ENCODE measurements at regions not wholly inside any gene's neighbourhood (a gene's known extent, or its start where the extent isn't known, plus 50 kb on each side); places are given as distances from the start of the nearest gene placed in this dataset.

DNA sequence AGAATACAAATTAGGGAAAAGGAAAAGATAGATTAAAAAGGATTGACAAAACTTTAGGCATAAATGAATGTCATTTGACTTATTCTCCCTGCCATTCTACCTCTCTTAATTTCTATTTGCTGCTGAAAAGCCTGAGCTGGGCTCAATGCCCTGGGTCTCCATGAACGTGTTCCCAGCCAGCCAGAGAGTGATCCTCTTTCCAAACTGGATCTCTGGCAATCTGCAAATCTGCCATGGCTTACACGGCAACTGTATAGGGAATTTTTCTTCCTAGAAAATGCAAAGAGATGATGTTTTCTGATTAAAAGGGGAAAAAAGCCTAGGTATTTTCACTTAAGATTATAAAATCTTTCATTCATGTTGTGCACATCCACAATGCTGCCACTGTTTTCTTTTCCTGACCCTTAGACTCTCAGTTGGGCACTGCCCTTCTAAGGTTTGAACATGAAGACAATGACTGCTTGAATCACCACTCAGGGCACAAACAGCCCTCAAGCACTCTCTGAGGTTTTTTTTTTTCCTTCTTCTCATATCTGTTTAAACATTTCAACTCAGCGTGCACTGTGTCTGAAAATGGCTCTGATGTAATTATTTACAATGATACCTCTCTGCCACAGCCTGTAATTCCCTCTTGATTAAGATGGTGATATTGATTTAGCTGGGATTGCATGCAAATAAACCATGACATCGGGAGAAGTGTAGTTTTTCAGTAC lies 60.3 kb downstream of the DACT1 start:
- no peak for DNase-seq (ENCODE audit: insufficient read length)
- TF ChIP-seq POLR2A (IDR thresholded peaks at IDR 0.05; ENCODE audit: low read depth, low read length) (no peak), POLR2AphosphoS5 (IDR thresholded peaks at IDR 0.05; ENCODE audit: low read depth, low read length) (no peak), TAF1 (IDR thresholded peaks at IDR 0.05; ENCODE audit: borderline replicate concordance, low read depth, low read length) (no peak)
- FAIRE-seq: no peak

DNA sequence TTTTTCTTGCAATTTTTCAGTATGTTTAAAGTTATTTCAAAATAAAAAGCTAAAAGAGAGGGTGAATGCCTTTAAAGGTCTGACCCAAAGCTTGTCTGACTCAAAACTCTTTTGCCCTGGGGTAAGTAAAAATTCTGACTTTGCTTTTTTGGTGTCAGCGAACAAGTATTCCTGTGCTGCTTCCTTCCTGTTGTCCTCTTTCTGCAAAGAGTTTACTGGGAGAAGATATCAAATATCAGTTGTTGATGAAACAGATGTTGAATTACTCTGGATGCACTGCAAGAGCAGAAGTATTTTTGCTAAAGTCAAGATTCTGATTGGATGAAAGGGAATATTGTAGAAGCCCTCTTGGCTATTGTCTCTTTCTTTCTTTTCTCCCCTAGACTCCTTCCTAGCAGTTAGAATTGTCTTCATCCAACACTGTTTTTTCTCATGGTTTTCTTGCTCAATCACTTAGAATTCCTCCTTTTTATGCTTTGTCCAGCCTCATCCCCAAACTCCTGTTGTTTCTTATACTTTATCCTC lies 62.0 kb downstream of the DACT1 start:
- no peak for FAIRE-seq
- no peak for DNase-seq (ENCODE audit: insufficient read length)
- TF ChIP-seq POLR2A (IDR thresholded peaks at IDR 0.05; ENCODE audit: low read depth, low read length) (no peak), POLR2AphosphoS5 (IDR thresholded peaks at IDR 0.05; ENCODE audit: low read depth, low read length) (no peak), TAF1 (IDR thresholded peaks at IDR 0.05; ENCODE audit: borderline replicate concordance, low read depth, low read length) (no peak)

DNA sequence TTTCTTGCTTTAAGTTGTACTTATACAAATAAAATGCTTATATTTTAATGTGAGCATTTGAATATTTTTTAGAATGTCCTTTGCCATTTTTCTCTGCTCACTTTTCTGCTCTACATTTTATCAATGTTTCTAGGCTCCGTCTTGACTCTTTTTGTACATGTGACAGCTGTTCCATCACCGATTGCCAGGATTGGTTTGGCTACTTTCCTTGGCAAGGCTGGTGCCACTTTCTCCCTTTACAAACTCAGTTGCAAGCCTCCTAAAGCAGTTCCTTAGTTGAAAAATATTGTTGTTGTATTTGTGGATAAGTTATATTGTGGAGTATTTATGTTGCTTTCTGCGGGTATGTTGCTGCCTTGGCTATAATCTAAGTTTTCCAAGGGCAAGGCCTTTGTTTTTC lies 63.4 kb downstream of the DACT1 start:
- DNase-seq (ENCODE audit: insufficient read length): no peak
- no peak for FAIRE-seq
- TF ChIP-seq POLR2AphosphoS5 (IDR thresholded peaks at IDR 0.05; ENCODE audit: low read depth, low read length): no peak
- no peak for TF ChIP-seq POLR2A (IDR thresholded peaks at IDR 0.05; ENCODE audit: low read depth, low read length)
- TF ChIP-seq TAF1 (IDR thresholded peaks at IDR 0.05; ENCODE audit: borderline replicate concordance, low read depth, low read length): no peak

- TF ChIP-seq POLR2AphosphoS5 (IDR thresholded peaks at IDR 0.05; ENCODE audit: low read depth, low read length): no peak
- no peak for TF ChIP-seq POLR2A (IDR thresholded peaks at IDR 0.05; ENCODE audit: low read depth, low read length)
- TF ChIP-seq TAF1 (IDR thresholded peaks at IDR 0.05; ENCODE audit: borderline replicate concordance, low read depth, low read length): no peak
- DNase-seq (ENCODE audit: insufficient read length): no peak
- no peak for FAIRE-seq
These were observed 63.8 kb downstream of the DACT1 start for GRCh38 chr14:58701604-58702003.

DNA sequence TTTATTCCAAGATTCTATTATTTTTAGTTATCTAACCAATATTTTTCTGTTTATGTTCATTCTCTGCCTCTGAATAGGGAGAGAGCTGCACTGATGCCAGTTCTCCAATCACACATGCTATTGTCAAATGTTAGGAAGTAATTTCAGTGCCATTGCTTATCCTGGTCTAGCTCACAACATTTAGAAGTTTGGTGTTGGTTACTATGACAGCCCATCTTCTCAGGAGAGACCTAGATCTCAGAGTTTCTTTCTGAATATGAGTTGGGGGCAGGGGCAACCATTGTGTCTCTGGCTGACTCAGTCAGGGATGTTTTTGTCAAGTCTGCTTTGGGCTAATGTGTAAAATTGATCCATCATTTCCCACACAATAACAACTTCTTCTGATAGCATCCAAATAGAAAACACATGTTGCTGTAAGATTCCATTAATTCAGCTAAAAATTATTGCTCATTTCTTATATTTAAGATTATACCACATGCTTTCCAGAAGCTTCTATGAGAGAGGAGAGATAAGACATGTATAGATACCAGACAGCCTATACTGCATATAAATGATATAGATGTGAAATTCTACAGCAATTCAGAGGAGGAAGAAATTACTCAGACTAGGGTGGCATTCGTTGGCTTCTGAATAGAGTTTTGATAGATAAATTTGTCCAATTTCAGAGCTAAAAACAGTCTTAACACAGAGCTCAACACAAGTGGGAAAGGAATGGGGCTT lies 64.8 kb downstream of the DACT1 start:
- no peak for FAIRE-seq
- no peak for DNase-seq (ENCODE audit: insufficient read length)
- TF ChIP-seq POLR2AphosphoS5 (IDR thresholded peaks at IDR 0.05; ENCODE audit: low read depth, low read length): no peak
- no peak for TF ChIP-seq POLR2A (IDR thresholded peaks at IDR 0.05; ENCODE audit: low read depth, low read length)
- TF ChIP-seq TAF1 (IDR thresholded peaks at IDR 0.05; ENCODE audit: borderline replicate concordance, low read depth, low read length): no peak

DNA sequence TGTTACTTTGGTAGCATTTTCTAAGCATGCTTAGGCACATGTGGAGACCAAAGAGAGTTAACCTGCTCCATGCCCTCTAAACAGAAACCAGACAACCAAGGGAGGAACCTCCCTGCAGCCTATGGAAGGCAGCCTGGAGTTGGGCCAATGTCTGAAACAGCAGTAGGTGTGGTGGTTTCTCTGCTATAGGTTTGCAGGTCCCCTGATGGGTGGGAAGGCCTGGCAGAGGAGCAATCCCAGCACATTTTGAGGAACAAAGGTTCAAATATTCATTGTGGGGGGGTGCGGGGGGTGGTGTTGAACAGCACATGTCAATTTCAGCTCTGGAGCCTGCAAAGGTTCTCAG lies 65.4 kb downstream of the DACT1 start:
- DNase-seq (ENCODE audit: insufficient read length) (no peak), FAIRE-seq (no peak)
- no peak for TF ChIP-seq POLR2A (IDR thresholded peaks at IDR 0.05; ENCODE audit: low read depth, low read length)
- TF ChIP-seq POLR2AphosphoS5 (IDR thresholded peaks at IDR 0.05; ENCODE audit: low read depth, low read length): no peak
- no peak for TF ChIP-seq TAF1 (IDR thresholded peaks at IDR 0.05; ENCODE audit: borderline replicate concordance, low read depth, low read length)

DNA sequence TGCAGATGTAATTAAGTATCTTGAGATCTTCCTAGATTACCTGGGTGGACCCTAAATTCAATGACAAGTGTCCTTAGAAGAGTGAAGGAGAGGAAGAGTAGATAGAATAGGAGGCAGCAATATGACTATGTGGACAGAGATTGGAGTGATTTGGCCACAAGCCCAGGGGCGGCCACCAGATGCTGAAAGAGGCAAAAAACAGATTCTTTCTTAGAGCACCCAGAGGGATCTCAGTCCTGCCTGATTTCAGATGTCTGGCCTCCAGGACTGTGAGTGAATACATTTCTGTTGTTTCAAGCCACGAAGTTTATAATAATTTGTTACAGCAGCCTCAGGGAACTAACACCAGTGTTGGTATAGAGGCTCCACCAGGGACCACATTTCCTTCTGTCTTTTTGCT lies 67.3 kb downstream of the DACT1 start:
- no peak for FAIRE-seq
- no peak for DNase-seq (ENCODE audit: insufficient read length)
- no peak for TF ChIP-seq POLR2AphosphoS5 (IDR thresholded peaks at IDR 0.05; ENCODE audit: low read depth, low read length)
- no peak for TF ChIP-seq TAF1 (IDR thresholded peaks at IDR 0.05; ENCODE audit: borderline replicate concordance, low read depth, low read length)
- TF ChIP-seq POLR2A (IDR thresholded peaks at IDR 0.05; ENCODE audit: low read depth, low read length): no peak

GRCh38 chr14:58707949-58708348 lies 70.2 kb downstream of the DACT1 start:
- DNase-seq (ENCODE audit: insufficient read length) (no peak), FAIRE-seq (no peak)
- TF ChIP-seq POLR2AphosphoS5 (IDR thresholded peaks at IDR 0.05; ENCODE audit: low read depth, low read length): no peak
- no peak for TF ChIP-seq TAF1 (IDR thresholded peaks at IDR 0.05; ENCODE audit: borderline replicate concordance, low read depth, low read length)
- TF ChIP-seq POLR2A (IDR thresholded peaks at IDR 0.05; ENCODE audit: low read depth, low read length): no peak

DNA sequence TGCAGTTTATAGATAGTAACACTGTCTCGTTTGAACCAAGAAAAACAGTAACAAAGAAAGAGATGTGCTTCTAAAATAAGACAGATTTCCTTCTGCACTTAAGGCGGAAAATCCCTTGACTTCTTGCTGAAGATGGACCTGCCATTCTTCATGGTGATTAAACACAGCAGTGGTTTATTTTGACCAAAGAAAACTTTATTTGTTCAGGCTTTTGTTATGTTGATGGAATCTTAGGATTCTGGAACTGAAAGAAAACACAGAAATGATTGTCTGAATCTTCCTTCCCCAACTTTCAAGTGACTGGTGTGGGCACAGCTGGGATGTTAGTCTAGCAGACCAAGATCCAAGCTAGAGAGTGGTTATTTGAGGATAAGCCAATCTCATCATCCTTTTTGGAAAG lies 72.2 kb downstream of the DACT1 start:
- no peak for TF ChIP-seq POLR2A (IDR thresholded peaks at IDR 0.05; ENCODE audit: low read depth, low read length)
- TF ChIP-seq TAF1 (IDR thresholded peaks at IDR 0.05; ENCODE audit: borderline replicate concordance, low read depth, low read length): no peak
- no peak for TF ChIP-seq POLR2AphosphoS5 (IDR thresholded peaks at IDR 0.05; ENCODE audit: low read depth, low read length)
- FAIRE-seq (no peak), DNase-seq (ENCODE audit: insufficient read length) (no peak)

DNA sequence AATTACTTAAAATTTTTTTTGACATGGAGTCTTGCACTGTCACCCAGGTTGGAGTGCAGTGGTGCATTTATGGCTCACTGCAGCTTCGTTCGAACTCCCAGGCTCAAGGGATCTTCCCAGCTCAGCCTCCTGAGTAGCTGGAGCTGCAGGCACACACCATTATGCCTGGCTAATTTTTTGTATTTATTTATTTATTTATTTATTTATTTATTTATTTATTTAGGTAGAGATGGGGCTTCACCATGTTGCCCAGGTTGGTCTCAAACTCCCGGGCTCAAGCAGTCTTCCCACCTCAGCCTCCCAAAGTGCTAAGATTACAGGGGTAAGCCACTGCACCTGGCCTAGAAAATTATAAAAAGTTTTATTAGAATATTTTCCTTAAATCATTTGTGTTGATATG lies 73.6 kb downstream of the DACT1 start:
- DNase-seq (ENCODE audit: insufficient read length) (no peak), FAIRE-seq (no peak)
- TF ChIP-seq POLR2A (IDR thresholded peaks at IDR 0.05; ENCODE audit: low read depth, low read length) (no peak), POLR2AphosphoS5 (IDR thresholded peaks at IDR 0.05; ENCODE audit: low read depth, low read length) (no peak), TAF1 (IDR thresholded peaks at IDR 0.05; ENCODE audit: borderline replicate concordance, low read depth, low read length) (no peak)

DNA sequence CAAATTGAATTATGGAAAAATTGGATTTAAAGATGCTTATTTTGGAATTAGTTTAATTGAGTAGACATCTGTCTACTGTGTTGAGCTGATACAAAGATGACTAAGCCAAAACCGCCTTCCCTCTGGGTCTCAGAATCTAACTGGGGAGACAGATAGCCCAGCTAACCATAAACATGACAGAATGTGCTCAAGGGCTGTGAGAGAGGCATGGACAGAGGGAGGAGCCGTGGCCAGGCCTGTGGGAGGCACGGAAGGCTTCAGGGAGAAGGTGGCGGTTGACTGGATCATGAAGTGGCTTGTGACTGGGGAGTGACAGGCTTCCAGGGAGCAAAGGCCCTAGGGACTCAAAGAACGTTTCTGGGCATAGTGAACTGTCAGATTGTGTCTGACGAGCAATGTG lies 74.6 kb downstream of the DACT1 start:
- no peak for TF ChIP-seq POLR2A (IDR thresholded peaks at IDR 0.05; ENCODE audit: low read depth, low read length)
- TF ChIP-seq POLR2AphosphoS5 (IDR thresholded peaks at IDR 0.05; ENCODE audit: low read depth, low read length): no peak
- TF ChIP-seq TAF1 (IDR thresholded peaks at IDR 0.05; ENCODE audit: borderline replicate concordance, low read depth, low read length): no peak
- FAIRE-seq: no peak
- DNase-seq (ENCODE audit: insufficient read length): no peak

DNA sequence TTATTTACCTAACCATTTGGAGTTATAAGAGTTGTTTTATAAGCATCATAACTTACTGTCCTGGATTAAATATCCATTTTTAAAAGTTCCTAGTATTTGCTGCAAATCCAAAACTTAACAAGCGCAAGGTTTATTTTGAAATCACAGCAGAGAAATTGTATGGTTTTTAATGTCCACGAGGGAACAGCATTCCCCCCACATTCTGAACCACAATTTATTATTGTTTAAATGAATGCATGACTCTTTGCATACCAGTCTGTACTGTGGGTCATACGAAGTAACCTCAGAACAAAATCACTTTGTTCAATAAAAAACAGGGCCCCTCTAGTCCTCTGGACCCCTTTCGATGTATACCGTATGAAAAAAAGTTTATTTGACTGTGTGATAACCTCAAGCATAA lies 75.9 kb downstream of the DACT1 start:
- no peak for TF ChIP-seq TAF1 (IDR thresholded peaks at IDR 0.05; ENCODE audit: borderline replicate concordance, low read depth, low read length)
- no peak for TF ChIP-seq POLR2AphosphoS5 (IDR thresholded peaks at IDR 0.05; ENCODE audit: low read depth, low read length)
- no peak for TF ChIP-seq POLR2A (IDR thresholded peaks at IDR 0.05; ENCODE audit: low read depth, low read length)
- FAIRE-seq (no peak), DNase-seq (ENCODE audit: insufficient read length) (no peak)
